ENCODE measurements at regions not wholly inside any gene's neighbourhood (a gene's known extent, or its start where the extent isn't known, plus 50 kb on each side); places are given as distances from the start of the nearest gene placed in this dataset.

DNA sequence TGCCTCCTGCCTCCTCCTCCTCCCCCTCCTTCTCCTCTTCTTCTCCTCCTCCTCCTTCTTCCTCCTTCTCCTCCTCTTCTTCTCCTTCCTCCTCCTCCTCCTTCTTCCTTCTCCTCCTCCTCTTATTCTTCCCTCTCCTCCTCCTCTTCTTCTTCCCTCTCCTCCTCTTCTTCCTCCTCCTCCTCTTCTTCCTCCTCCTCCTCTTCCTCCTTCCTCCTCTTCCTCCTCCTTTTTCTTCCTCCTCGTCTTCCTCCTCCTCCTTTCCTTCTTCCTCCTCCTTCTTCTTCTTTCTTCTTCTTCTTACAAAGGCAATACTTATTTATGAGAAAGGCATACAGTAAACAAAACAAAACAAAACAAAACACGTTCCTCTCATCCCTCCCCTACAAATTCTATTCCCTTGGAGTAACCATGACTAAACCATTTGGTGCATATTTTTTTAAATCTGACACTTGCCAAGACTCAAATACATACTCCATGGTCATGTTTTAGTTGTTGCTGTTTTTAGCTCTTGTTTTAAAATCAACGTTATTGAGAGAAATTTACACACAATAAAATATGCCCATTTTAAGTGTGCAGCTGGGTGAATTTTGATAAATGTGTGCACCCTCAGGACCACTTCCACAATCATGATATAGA lies 135.6 kb downstream of the FOXD1 start:
- Histone ChIP-seq H3K27me3 (replicated peaks; ENCODE audit: insufficient read depth, low read length) (no peaks in the 10 kb centered on the region), H3K4me1 (ENCODE audit: low read length) (no peaks in the 10 kb centered on the region), H3K9me3 (replicated peaks; ENCODE audit: insufficient read depth, low read length) (no peaks in the 10 kb centered on the region), H3K4me2 (ENCODE audit: low read depth, low read length) (no peak overlapping the region), H3K9me2 (replicated peaks; ENCODE audit: insufficient read depth, low read length) (no peaks in the 10 kb centered on the region), H3K4me3 (ENCODE audit: low read length) (no peak overlapping the region), H3K9ac (ENCODE audit: low read length) (no peak overlapping the region), H3K36me3 (replicated peaks; ENCODE audit: insufficient read depth, low read length) (no peaks in the 10 kb centered on the region), H4K20me1 (ENCODE audit: insufficient read depth, low read length) (no peaks in the 10 kb centered on the region), H3K27ac (ENCODE audit: low read length) (no peak overlapping the region), H3F3A (ENCODE audit: insufficient read depth, low read length) (no peaks in the 10 kb centered on the region), H3K79me2 (ENCODE audit: low read length) (no peaks in the 10 kb centered on the region), H2AFZ (ENCODE audit: low read length) (no peak overlapping the region)
- DNase-seq, result no peak
- TF ChIP-seq EZH2phosphoT487 (IDR thresholded peaks at IDR 0.05; ENCODE audit: low read length) (no peak), EZH2 (optimal IDR thresholded peaks at IDR 0.05; ENCODE audit: low read depth, low read length) (no peak)
- TF ChIP-seq, protein P1, sequence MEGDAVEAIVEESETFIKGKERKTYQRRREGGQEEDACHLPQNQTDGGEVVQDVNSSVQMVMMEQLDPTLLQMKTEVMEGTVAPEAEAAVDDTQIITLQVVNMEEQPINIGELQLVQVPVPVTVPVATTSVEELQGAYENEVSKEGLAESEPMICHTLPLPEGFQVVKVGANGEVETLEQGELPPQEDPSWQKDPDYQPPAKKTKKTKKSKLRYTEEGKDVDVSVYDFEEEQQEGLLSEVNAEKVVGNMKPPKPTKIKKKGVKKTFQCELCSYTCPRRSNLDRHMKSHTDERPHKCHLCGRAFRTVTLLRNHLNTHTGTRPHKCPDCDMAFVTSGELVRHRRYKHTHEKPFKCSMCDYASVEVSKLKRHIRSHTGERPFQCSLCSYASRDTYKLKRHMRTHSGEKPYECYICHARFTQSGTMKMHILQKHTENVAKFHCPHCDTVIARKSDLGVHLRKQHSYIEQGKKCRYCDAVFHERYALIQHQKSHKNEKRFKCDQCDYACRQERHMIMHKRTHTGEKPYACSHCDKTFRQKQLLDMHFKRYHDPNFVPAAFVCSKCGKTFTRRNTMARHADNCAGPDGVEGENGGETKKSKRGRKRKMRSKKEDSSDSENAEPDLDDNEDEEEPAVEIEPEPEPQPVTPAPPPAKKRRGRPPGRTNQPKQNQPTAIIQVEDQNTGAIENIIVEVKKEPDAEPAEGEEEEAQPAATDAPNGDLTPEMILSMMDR (IDR thresholded peaks at IDR 0.05; ENCODE audit: low read length), result no peak

DNA sequence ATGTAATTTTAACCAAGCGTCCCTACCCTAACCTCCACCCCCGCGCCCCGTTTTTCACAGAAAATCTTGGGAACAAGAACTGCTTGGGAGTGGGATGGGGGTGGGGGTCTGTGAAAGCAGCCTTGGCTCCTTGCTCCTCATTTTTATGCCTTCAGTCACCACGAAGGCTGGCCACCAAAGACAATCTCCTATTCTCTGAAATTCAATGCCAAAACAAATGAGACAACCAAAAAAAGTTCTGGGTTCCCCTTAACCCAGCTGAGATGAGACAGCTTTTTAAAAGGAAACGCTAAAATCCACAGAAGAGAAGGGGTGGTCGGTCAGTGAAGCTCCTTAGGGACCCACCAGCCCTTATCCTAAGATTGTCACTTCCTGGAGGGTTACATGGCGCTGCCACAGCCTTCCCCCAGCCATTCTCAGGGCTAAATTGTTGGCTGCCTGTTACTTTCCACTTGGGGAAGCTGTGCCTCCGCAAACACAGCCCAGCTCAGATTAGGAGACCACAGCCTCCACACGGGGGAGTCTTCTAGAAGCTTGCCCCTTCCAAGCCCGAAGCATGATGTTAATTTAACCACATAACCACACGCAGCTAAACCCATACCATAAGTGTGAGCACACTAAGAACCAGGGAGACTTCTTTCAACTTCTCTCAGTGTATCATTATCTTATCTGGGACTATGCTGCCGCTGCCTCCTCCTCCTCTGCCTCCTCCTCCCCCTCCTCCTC lies 136.3 kb downstream of the FOXD1 start:
- DNase-seq, result peak; percentile 36
- H3K4me3 ChIP-seq (ENCODE audit: low read length), result no peak overlapping the region
- H3K9ac ChIP-seq (ENCODE audit: low read length), result no peak overlapping the region

DNA sequence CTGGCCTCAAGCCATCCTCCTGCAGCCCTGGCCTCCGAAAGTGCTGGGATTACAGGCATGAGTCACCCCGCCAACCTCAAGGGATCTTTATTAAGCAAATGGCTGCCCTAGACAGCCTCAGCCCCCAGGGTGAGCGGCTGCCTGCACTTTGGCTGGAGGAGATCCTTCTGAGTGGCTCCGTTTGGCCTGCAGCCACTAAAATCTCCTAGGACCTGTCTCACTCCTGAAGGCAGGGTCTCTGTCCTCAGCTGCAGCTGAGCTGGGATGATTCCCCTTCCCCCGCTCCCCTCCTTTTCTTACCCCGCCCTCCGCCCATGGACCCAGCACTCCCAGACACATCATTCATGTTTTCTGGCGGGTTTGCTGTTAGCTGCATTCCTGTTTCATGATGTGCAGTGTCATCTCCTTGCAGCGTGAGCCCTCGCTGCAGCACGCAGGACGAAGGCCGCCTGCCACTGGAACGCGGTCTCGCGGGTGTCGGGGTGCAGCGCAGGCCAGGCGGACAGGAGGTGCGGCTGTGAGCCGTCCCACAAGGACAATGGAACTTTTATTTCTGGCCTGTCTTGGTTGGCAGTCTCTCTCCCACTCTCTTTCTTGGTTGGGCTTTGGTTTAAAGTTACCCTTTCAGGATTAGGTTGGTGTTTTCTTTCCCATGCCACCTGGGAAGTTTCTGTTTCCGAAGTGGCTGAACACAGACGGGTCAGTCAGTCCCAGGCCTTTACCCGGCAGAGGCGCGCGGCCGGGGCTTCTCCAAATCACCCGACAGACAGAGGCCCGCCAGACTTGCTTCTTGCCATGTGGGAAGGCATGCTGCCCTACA lies 137.1 kb downstream of the FOXD1 start:
- no peaks in the 10 kb centered on the region for H3F3A ChIP-seq (ENCODE audit: insufficient read depth, low read length)
- H3K4me2 ChIP-seq (ENCODE audit: low read depth, low read length), result no peak overlapping the region
- DNase-seq, result no peak
- no peaks in the 10 kb centered on the region for H3K9me2 ChIP-seq (replicated peaks; ENCODE audit: insufficient read depth, low read length)
- no peaks in the 10 kb centered on the region for H3K79me2 ChIP-seq (ENCODE audit: low read length)
- H3K27ac ChIP-seq (ENCODE audit: low read length), result no peak overlapping the region
- no peaks in the 10 kb centered on the region for H3K27me3 ChIP-seq (replicated peaks; ENCODE audit: insufficient read depth, low read length)
- no peak overlapping the region for H3K9ac ChIP-seq (ENCODE audit: low read length)
- H2AFZ ChIP-seq (ENCODE audit: low read length), result no peak overlapping the region
- no peaks in the 10 kb centered on the region for H3K4me1 ChIP-seq (ENCODE audit: low read length)
- no peaks in the 10 kb centered on the region for H3K36me3 ChIP-seq (replicated peaks; ENCODE audit: insufficient read depth, low read length)
- no peak overlapping the region for H3K4me3 ChIP-seq (ENCODE audit: low read length)
- no peaks in the 10 kb centered on the region for H4K20me1 ChIP-seq (ENCODE audit: insufficient read depth, low read length)
- H3K9me3 ChIP-seq (replicated peaks; ENCODE audit: insufficient read depth, low read length), result no peaks in the 10 kb centered on the region
- TF ChIP-seq EZH2phosphoT487 (IDR thresholded peaks at IDR 0.05; ENCODE audit: low read length) (no peak), EZH2 (optimal IDR thresholded peaks at IDR 0.05; ENCODE audit: low read depth, low read length) (no peak)
- TF ChIP-seq, protein P1 (IDR thresholded peaks at IDR 0.05; ENCODE audit: low read length), result no peak

More for the DNA sequence above, 136.3 kb downstream of the FOXD1 start:
- no peaks in the 10 kb centered on the region for H3K9me2 ChIP-seq (replicated peaks; ENCODE audit: insufficient read depth, low read length)
- H3F3A ChIP-seq (ENCODE audit: insufficient read depth, low read length), result no peaks in the 10 kb centered on the region
- no peaks in the 10 kb centered on the region for H3K4me1 ChIP-seq (ENCODE audit: low read length)
- no peaks in the 10 kb centered on the region for H3K79me2 ChIP-seq (ENCODE audit: low read length)
- no peaks in the 10 kb centered on the region for H3K9me3 ChIP-seq (replicated peaks; ENCODE audit: insufficient read depth, low read length)
- no peak for TF ChIP-seq EZH2phosphoT487 (IDR thresholded peaks at IDR 0.05; ENCODE audit: low read length)
- TF ChIP-seq EZH2 (optimal IDR thresholded peaks at IDR 0.05; ENCODE audit: low read depth, low read length), result no peak
- TF ChIP-seq, protein P1 (IDR thresholded peaks at IDR 0.05; ENCODE audit: low read length), result peak; percentile 21
- no peak overlapping the region for H3K27ac ChIP-seq (ENCODE audit: low read length)
- no peak overlapping the region for H3K4me2 ChIP-seq (ENCODE audit: low read depth, low read length)
- no peaks in the 10 kb centered on the region for H3K36me3 ChIP-seq (replicated peaks; ENCODE audit: insufficient read depth, low read length)
- no peaks in the 10 kb centered on the region for H3K27me3 ChIP-seq (replicated peaks; ENCODE audit: insufficient read depth, low read length)
- no peak overlapping the region for H2AFZ ChIP-seq (ENCODE audit: low read length)
- H4K20me1 ChIP-seq (ENCODE audit: insufficient read depth, low read length), result no peaks in the 10 kb centered on the region

All from MM.1S (cell line).